Neural cell (in vitro differentiated cells): ENCODE measurements at regions not wholly inside any gene's neighbourhood (a gene's known extent, or its start where the extent isn't known, plus 50 kb on each side); places are given as distances from the start of the nearest gene placed in this dataset.

Experiments used
- H2AFZ ChIP-seq: fragments of 200-600, 300-800 bp; sonication (generic), shearing (Covaris generic); 2 replicates; pipeline ENCODE4 v1.6.0; 2014; ENCODE audit warnings: low read depth, mild to moderate bottlenecking, antibody characterized with exemption, low read length, moderate library complexity
- H3F3A ChIP-seq: fragments of 200-600 bp; shearing (Covaris generic); 2 replicates; pipeline ENCODE4 v1.6.1; 2016; ENCODE audit warnings: mild to moderate bottlenecking, moderate library complexity, mixed read lengths, antibody characterized with exemption, low read length; ENCODE audit not compliant: insufficient read depth, poor library complexity, severe bottlenecking
- H3K27ac ChIP-seq: fragments of 200-600, 300-800 bp; sonication (generic), shearing (Covaris generic); 2 replicates; pipeline ENCODE4 v1.5.1; 2014; ENCODE audit warnings: mild to moderate bottlenecking, low read length, moderate library complexity
- H3K27me3 ChIP-seq: fragments of 300-800, 200-600 bp; sonication (generic), shearing (Covaris generic); 2 replicates; pipeline ENCODE4 v1.6.0; 2014; ENCODE audit warnings: mild to moderate bottlenecking, low read depth, low read length, moderate library complexity; ENCODE audit not compliant: insufficient read depth
- H3K36me3 ChIP-seq: fragments of 300-800, 200-600 bp; sonication (generic), shearing (Covaris generic); 2 replicates; pipeline ENCODE4 v1.5.1; 2014; ENCODE audit warnings: mild to moderate bottlenecking, antibody characterized with exemption, low read length, moderate library complexity; ENCODE audit not compliant: insufficient read depth
- H3K4me2 ChIP-seq: fragments of 300-800, 200-600 bp; sonication (generic), shearing (Covaris generic); 2 replicates; pipeline ENCODE4 v1.6.0; 2014; ENCODE audit warnings: mild to moderate bottlenecking, low read length
- H3K4me3 ChIP-seq: fragments of 300-800, 200-600 bp; sonication (generic), shearing (Covaris generic); 2 replicates; pipeline ENCODE4 v1.5.1; 2014; ENCODE audit warnings: mild to moderate bottlenecking, low read length, moderate library complexity
- H3K79me2 ChIP-seq: fragments of 200-600 bp; shearing (Covaris generic); replicated peaks from 2 replicates; pipeline ENCODE4 v1.6.0; 2014; ENCODE audit warnings: mild to moderate bottlenecking, low read length, moderate library complexity; ENCODE audit not compliant: insufficient read depth
- H3K9ac ChIP-seq: fragments of 300-800, 200-600 bp; sonication (generic), shearing (Covaris generic); 2 replicates; pipeline ENCODE4 v1.6.1; 2016; ENCODE audit warnings: mild to moderate bottlenecking, low read length, mixed read lengths
- H3K9me2 ChIP-seq: fragments of 200-600 bp; shearing (Covaris generic); 2 replicates; pipeline ENCODE4 v1.6.1; 2016; ENCODE audit warnings: mild to moderate bottlenecking, low read length, mixed read lengths; ENCODE audit not compliant: insufficient read depth
- H3K9me3 ChIP-seq: fragments of 200-600, 300-800 bp; sonication (generic), shearing (Covaris generic); 2 replicates; pipeline ENCODE4 v1.6.1; 2016; ENCODE audit warnings: mild to moderate bottlenecking, mixed run types, low read length, moderate library complexity, mixed read lengths
- H4K20me1 ChIP-seq: fragments of 200-600 bp; shearing (Covaris generic); 2 replicates; pipeline ENCODE4 v1.6.1; 2016; ENCODE audit warnings: mild to moderate bottlenecking, mixed run types; ENCODE audit not compliant: insufficient read depth
- EP300 ChIP-seq: fragments of 450-650 bp; conservative IDR thresholded peaks from 2 replicates; pipeline ENCODE4 v1.6.1; 2014; ENCODE audit warnings: antibody characterized with exemption, mild to moderate bottlenecking, moderate library complexity; ENCODE audit not compliant: poor library complexity, severe bottlenecking
- EZH2 ChIP-seq: fragments of 200-600, 300-800 bp; shearing (Covaris generic), sonication (generic); IDR thresholded peaks from 2 replicates; pipeline ENCODE4 v1.6.1; 2014; ENCODE audit warnings: antibody characterized with exemption, low read length, borderline replicate concordance, mild to moderate bottlenecking; ENCODE audit not compliant: insufficient read depth, poor library complexity, severe bottlenecking
- MXI1 ChIP-seq: fragments of 450-650 bp; conservative IDR thresholded peaks from 2 replicates; pipeline ENCODE4 v1.6.1; 2014; ENCODE audit warnings: antibody characterized with exemption, mild to moderate bottlenecking; ENCODE audit not compliant: poor library complexity, severe bottlenecking
- POLR2AphosphoS5 ChIP-seq: IDR thresholded peaks from 2 replicates; pipeline ENCODE4 v1.6.1; 2012
- RAD21 ChIP-seq: fragments of 450-650 bp; conservative IDR thresholded peaks from 2 replicates; pipeline ENCODE4 v1.6.1; 2014; ENCODE audit warnings: antibody characterized with exemption, mild to moderate bottlenecking, moderate library complexity
- SMC3 ChIP-seq: fragments of 450-650 bp; conservative IDR thresholded peaks from 2 replicates; pipeline ENCODE4 v1.6.1; 2014; ENCODE audit warnings: antibody characterized with exemption, mild to moderate bottlenecking, moderate library complexity; ENCODE audit not compliant: poor library complexity
- TAF1 ChIP-seq: IDR thresholded peaks from 2 replicates; pipeline ENCODE4 v1.6.1; 2012; ENCODE audit warnings: low read depth
- TF ChIP-seq, protein P1 (sequence below): fragments of 450-650 bp; IDR thresholded peaks from 2 replicates; pipeline ENCODE4 v1.5.1; 2014; ENCODE audit warnings: antibody characterized with exemption, mild to moderate bottlenecking, moderate library complexity; ENCODE audit not compliant: poor library complexity, severe bottlenecking
- TF ChIP-seq, protein P2 (sequence below): IDR thresholded peaks from 2 replicates; pipeline ENCODE4 v1.6.1; 2012; ENCODE audit warnings: borderline replicate concordance

DNA sequence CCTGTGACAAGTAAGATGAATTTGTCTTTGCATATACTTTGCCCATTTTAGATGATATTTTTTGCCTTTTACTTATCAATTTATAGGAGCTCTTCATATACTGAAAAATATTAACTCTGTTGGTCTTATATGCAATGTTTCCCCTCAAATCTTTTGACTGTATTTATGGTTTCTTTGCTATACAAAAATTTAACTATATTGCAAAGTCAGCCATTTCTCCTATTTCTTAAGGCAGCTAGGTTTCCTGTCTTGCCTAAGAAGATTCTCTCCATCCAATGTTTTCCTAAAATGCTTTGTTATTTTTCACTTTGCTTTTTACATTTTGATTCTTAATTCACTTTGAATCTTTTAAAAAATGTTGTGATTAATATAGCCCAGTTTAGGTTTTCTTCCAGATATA, 273.1 kb downstream of the NSG2 start:
- Histone ChIP-seq H3K4me3 (no peak overlapping the region), H3K27me3 (no peaks in the 10 kb centered on the region), H3K79me2 (no peaks in the 10 kb centered on the region), H4K20me1 (no peaks in the 10 kb centered on the region), H2AFZ (no peak overlapping the region), H3K4me2 (no peak overlapping the region), H3F3A (no peaks in the 10 kb centered on the region), H3K27ac (no peak overlapping the region), H3K9me2 (no peaks in the 10 kb centered on the region), H3K36me3 (no peaks in the 10 kb centered on the region), H3K9me3 (no peaks in the 10 kb centered on the region), H3K9ac (no peak overlapping the region)
- TF ChIP-seq EZH2: no peak
- no peak for TF ChIP-seq EP300
- TF ChIP-seq, protein P1, sequence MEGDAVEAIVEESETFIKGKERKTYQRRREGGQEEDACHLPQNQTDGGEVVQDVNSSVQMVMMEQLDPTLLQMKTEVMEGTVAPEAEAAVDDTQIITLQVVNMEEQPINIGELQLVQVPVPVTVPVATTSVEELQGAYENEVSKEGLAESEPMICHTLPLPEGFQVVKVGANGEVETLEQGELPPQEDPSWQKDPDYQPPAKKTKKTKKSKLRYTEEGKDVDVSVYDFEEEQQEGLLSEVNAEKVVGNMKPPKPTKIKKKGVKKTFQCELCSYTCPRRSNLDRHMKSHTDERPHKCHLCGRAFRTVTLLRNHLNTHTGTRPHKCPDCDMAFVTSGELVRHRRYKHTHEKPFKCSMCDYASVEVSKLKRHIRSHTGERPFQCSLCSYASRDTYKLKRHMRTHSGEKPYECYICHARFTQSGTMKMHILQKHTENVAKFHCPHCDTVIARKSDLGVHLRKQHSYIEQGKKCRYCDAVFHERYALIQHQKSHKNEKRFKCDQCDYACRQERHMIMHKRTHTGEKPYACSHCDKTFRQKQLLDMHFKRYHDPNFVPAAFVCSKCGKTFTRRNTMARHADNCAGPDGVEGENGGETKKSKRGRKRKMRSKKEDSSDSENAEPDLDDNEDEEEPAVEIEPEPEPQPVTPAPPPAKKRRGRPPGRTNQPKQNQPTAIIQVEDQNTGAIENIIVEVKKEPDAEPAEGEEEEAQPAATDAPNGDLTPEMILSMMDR: no peak
- no peak for TF ChIP-seq SMC3
- TF ChIP-seq, protein P2, sequence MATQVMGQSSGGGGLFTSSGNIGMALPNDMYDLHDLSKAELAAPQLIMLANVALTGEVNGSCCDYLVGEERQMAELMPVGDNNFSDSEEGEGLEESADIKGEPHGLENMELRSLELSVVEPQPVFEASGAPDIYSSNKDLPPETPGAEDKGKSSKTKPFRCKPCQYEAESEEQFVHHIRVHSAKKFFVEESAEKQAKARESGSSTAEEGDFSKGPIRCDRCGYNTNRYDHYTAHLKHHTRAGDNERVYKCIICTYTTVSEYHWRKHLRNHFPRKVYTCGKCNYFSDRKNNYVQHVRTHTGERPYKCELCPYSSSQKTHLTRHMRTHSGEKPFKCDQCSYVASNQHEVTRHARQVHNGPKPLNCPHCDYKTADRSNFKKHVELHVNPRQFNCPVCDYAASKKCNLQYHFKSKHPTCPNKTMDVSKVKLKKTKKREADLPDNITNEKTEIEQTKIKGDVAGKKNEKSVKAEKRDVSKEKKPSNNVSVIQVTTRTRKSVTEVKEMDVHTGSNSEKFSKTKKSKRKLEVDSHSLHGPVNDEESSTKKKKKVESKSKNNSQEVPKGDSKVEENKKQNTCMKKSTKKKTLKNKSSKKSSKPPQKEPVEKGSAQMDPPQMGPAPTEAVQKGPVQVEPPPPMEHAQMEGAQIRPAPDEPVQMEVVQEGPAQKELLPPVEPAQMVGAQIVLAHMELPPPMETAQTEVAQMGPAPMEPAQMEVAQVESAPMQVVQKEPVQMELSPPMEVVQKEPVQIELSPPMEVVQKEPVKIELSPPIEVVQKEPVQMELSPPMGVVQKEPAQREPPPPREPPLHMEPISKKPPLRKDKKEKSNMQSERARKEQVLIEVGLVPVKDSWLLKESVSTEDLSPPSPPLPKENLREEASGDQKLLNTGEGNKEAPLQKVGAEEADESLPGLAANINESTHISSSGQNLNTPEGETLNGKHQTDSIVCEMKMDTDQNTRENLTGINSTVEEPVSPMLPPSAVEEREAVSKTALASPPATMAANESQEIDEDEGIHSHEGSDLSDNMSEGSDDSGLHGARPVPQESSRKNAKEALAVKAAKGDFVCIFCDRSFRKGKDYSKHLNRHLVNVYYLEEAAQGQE: no peak
- TF ChIP-seq MXI1: no peak
- TF ChIP-seq TAF1: no peak
- no peak for TF ChIP-seq RAD21
- TF ChIP-seq POLR2AphosphoS5: no peak

DNA sequence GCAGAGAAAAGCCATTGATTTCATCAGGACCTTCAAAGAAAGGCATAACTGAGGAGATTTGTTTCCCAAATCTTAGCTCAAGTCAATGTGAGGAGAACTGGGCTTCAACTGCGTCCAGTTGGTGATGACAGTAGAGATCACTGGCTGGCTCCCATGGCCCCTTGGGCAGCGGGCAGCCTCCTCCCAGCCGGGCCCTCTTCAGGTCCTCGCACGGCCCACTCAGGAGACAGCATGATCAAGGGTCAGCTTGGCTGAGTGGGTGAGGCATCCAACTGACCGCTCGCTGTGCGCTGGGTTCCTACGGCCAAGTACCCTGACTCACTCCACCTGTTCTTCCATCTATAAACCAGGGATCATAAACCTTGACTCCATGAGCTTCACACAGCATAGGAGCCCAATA, 274.0 kb downstream of the NSG2 start:
- no peak for TF ChIP-seq EZH2
- TF ChIP-seq, protein P1: no peak
- no peak for TF ChIP-seq MXI1
- TF ChIP-seq EP300: no peak
- TF ChIP-seq SMC3: no peak
- no peak for TF ChIP-seq RAD21
- TF ChIP-seq POLR2AphosphoS5: no peak
- TF ChIP-seq, protein P2: no peak
- no peak for TF ChIP-seq TAF1
- Histone ChIP-seq H3K9me2 (no peaks in the 10 kb centered on the region), H3K4me3 (no peak overlapping the region)

More for the DNA sequence above, 274.0 kb downstream of the NSG2 start:
- Histone ChIP-seq H2AFZ (no peak overlapping the region), H3K79me2 (no peaks in the 10 kb centered on the region), H3F3A (no peaks in the 10 kb centered on the region), H3K27me3 (no peaks in the 10 kb centered on the region), H3K9ac (no peak overlapping the region), H3K36me3 (no peaks in the 10 kb centered on the region), H3K4me2 (no peak overlapping the region), H4K20me1 (no peaks in the 10 kb centered on the region), H3K9me3 (no peaks in the 10 kb centered on the region), H3K27ac (no peak overlapping the region)
